Muscle of leg (tissue), 3 donors: ENCODE measurements at regions not wholly inside any gene's neighbourhood (a gene's known extent, or its start where the extent isn't known, plus 50 kb on each side); places are given as distances from the start of the nearest gene placed in this dataset.

Experiments used
- DNase-seq: peaks from one replicate; pipeline ENCODE4 v3.0.0; 2013
- H3K27ac ChIP-seq: one replicate; pipeline ENCODE4 v1.5.1; 2013; ENCODE audit warnings: mild to moderate bottlenecking, low read length, control low read depth
- H3K27me3 ChIP-seq: one replicate; pipeline ENCODE4 v1.6.1; 2013; ENCODE audit warnings: low read length; ENCODE audit not compliant: control insufficient read depth, insufficient read depth
- H3K36me3 ChIP-seq: one replicate; pipeline ENCODE4 v1.6.1; 2013; ENCODE audit warnings: low read length; ENCODE audit not compliant: control insufficient read depth, insufficient read depth
- H3K4me1 ChIP-seq: one replicate; pipeline ENCODE4 v1.6.1; 2013; ENCODE audit warnings: low read length; ENCODE audit not compliant: control insufficient read depth, insufficient read depth
- H3K4me3 ChIP-seq: one replicate; pipeline ENCODE4 v1.5.1; 2013; ENCODE audit warnings: low read length, control low read depth
- H3K9me3 ChIP-seq: replicated peaks from 2 replicates; pipeline ENCODE4 v1.6.1; 2013; ENCODE audit warnings: low read depth, low read length; ENCODE audit not compliant: control insufficient read depth
- WGBS: methylation state at CpG from one replicate; pipeline ENCODE4 v1.1.5; 2013; ENCODE audit warnings: missing lambda C conversion rate; ENCODE audit not compliant: insufficient coverage; 5-methylcytosine and 5-hydroxymethylcytosine counted together

GRCh38 chr18:56168049-56168781 lies 470.2 kb downstream of the TXNL1 start:
- DNase-seq, result peak; percentile 34
- H3K4me1 ChIP-seq, result peaks cover 2% of the 10 kb centered on the region
- 60% methylated on average over 2 of the region's 5 CpGs for WGBS
- H3K9me3 ChIP-seq, result no peaks in the 10 kb centered on the region
- H3K4me3 ChIP-seq, result no peak overlapping the region
- H3K27me3 ChIP-seq, result no peaks in the 10 kb centered on the region
- no peaks in the 10 kb centered on the region for H3K36me3 ChIP-seq
- H3K27ac ChIP-seq, result no peak overlapping the region

- Histone ChIP-seq H3K27me3 (no peaks in the 10 kb centered on the region), H3K27ac (no peak overlapping the region), H3K36me3 (no peaks in the 10 kb centered on the region), H3K4me3 (no peak overlapping the region), H3K4me1 (peaks cover 6% of the 10 kb centered on the region), H3K9me3 (no peaks in the 10 kb centered on the region)
- DNase-seq, result no peak
- 63% methylated on average over 2 of the region's 4 CpGs for WGBS
Measured at GRCh38 chr18:56167366-56167765, 471.0 kb downstream of the TXNL1 start.

- Histone ChIP-seq H3K36me3 (no peaks in the 10 kb centered on the region), H3K9me3 (no peaks in the 10 kb centered on the region), H3K4me3 (no peak overlapping the region), H3K4me1 (peaks cover 6% of the 10 kb centered on the region), H3K27me3 (no peaks in the 10 kb centered on the region), H3K27ac (no peak overlapping the region)
- no peak for DNase-seq
Measured at GRCh38 chr18:56166914-56167313, 471.5 kb downstream of the TXNL1 start.

- WGBS, result 90% methylated on average over 3 of the region's 5 CpGs
- no peak overlapping the region for H3K4me3 ChIP-seq
- no peak for DNase-seq
- no peaks in the 10 kb centered on the region for H3K36me3 ChIP-seq
- H3K27me3 ChIP-seq, result no peaks in the 10 kb centered on the region
- H3K9me3 ChIP-seq, result no peaks in the 10 kb centered on the region
- H3K27ac ChIP-seq, result no peak overlapping the region
- peaks cover 10% of the 10 kb centered on the region for H3K4me1 ChIP-seq
Measured at GRCh38 chr18:56165601-56166355, 472.6 kb downstream of the TXNL1 start.

- H3K36me3 ChIP-seq, result no peaks in the 10 kb centered on the region
- DNase-seq, result peak; percentile 89
- peaks cover 8% of the 10 kb centered on the region for H3K4me1 ChIP-seq
- no peak overlapping the region for H3K4me3 ChIP-seq
- no peaks in the 10 kb centered on the region for H3K9me3 ChIP-seq
- 17% methylated on average over 1 of the region's 5 CpGs for WGBS
- peak overlapping the region; percentile 83 for H3K27ac ChIP-seq
- H3K27me3 ChIP-seq, result no peaks in the 10 kb centered on the region
Measured at GRCh38 chr18:56162311-56163265, 475.8 kb downstream of the TXNL1 start.

- H3K4me3 ChIP-seq, result no peak overlapping the region
- H3K27me3 ChIP-seq, result no peaks in the 10 kb centered on the region
- peak; percentile 59 for DNase-seq
- no CpG with 5 or more reads among the region's 6 CpGs for WGBS
- peak overlapping the region; percentile 83 for H3K27ac ChIP-seq
- H3K36me3 ChIP-seq, result no peaks in the 10 kb centered on the region
- no peaks in the 10 kb centered on the region for H3K9me3 ChIP-seq
- peaks cover 8% of the 10 kb centered on the region for H3K4me1 ChIP-seq
Measured at GRCh38 chr18:56161566-56162260, 476.7 kb downstream of the TXNL1 start.

- no peak overlapping the region for H3K27ac ChIP-seq
- DNase-seq, result no peak
- no peaks in the 10 kb centered on the region for H3K36me3 ChIP-seq
- H3K9me3 ChIP-seq, result no peaks in the 10 kb centered on the region
- H3K4me1 ChIP-seq, result peaks cover 8% of the 10 kb centered on the region
- no peaks in the 10 kb centered on the region for H3K27me3 ChIP-seq
- no peak overlapping the region for H3K4me3 ChIP-seq
Measured at GRCh38 chr18:56158676-56159075, 479.7 kb downstream of the TXNL1 start.

GRCh38 chr18:56157541-56157940 lies 480.9 kb downstream of the TXNL1 start:
- DNase-seq, result no peak
- Histone ChIP-seq H3K27me3 (no peaks in the 10 kb centered on the region), H3K36me3 (no peaks in the 10 kb centered on the region), H3K27ac (no peak overlapping the region), H3K4me3 (no peak overlapping the region), H3K9me3 (no peaks in the 10 kb centered on the region), H3K4me1 (peaks cover 5% of the 10 kb centered on the region)

GRCh38 chr18:56152551-56153310 lies 485.7 kb downstream of the TXNL1 start:
- no peaks in the 10 kb centered on the region for H3K36me3 ChIP-seq
- DNase-seq, result peak; percentile 31
- no peak overlapping the region for H3K4me3 ChIP-seq
- H3K27me3 ChIP-seq, result no peaks in the 10 kb centered on the region
- no peak overlapping the region for H3K27ac ChIP-seq
- 53% methylated on average over 4 of the region's 13 CpGs for WGBS
- H3K9me3 ChIP-seq, result no peaks in the 10 kb centered on the region
- no peaks in the 10 kb centered on the region for H3K4me1 ChIP-seq
